H1 (cell line): ENCODE measurements at regions not wholly inside any gene's neighbourhood (a gene's known extent, or its start where the extent isn't known, plus 50 kb on each side); places are given as distances from the start of the nearest gene placed in this dataset.

Experiments
- CTCF ChIA-PET: fragments of 300-600 bp; sonication (Branson Sonifier 250); formaldehyde crosslinking; loops from one replicate; lab custom pipeline; 2021; ENCODE audit not compliant: partially characterized antibody; lab: Charles Lee
- POLR2A ChIA-PET: fragments of 300-600 bp; sonication (Branson Sonifier 250); formaldehyde crosslinking; loops from one replicate; lab custom pipeline; 2021; ENCODE audit warnings: inconsistent platforms; ENCODE audit not compliant: partially characterized antibody; lab: Charles Lee
- DNase-seq, 2 experiments: peaks; one replicate each; pipeline versions ENCODE4 v3.0.0 to v3.0.0-alpha.2; 2010 to 2022; ENCODE audit warnings: low spot score in 2 of 2, low read depth in 1 of 2, mixed read lengths in 1 of 2
- FAIRE-seq: peaks from 2 replicates; lab custom pipeline; 2011; peaks lifted over from hg19 to GRCh38; lab: Jason Lieb, UNC
- H2AFZ ChIP-seq: 2 replicates; pipeline ENCODE4 v1.8.1; 2012; ENCODE audit warnings: low read length, inconsistent platforms
- H2AK5ac ChIP-seq: 2 replicates; pipeline ENCODE4 v1.6.1; 2013; ENCODE audit warnings: low read depth, low read length
- H2BK120ac ChIP-seq: replicated peaks from 2 replicates; pipeline ENCODE3; 2013; ENCODE audit warnings: low read depth, low read length, inconsistent platforms
- H2BK12ac ChIP-seq: 2 replicates; pipeline ENCODE4 v1.6.1; 2013; ENCODE audit warnings: low read depth, low read length
- H2BK15ac ChIP-seq: 2 replicates; pipeline ENCODE4 v1.6.1; 2013; ENCODE audit warnings: low read length
- H2BK20ac ChIP-seq: 2 replicates; pipeline ENCODE4 v1.6.1; 2013; ENCODE audit warnings: low read length
- H2BK5ac ChIP-seq: 2 replicates; pipeline ENCODE4 v1.6.1; 2013; ENCODE audit warnings: low read depth, low read length
- H3K14ac ChIP-seq: 2 replicates; pipeline ENCODE4 v1.6.1; 2013; ENCODE audit warnings: inconsistent platforms; ENCODE audit not compliant: insufficient read length
- H3K18ac ChIP-seq: 2 replicates; pipeline ENCODE4 v1.6.1; 2013; ENCODE audit warnings: low read length; ENCODE audit errors: extremely low read depth
- H3K23ac ChIP-seq: 2 replicates; pipeline ENCODE4 v1.6.1; 2013; ENCODE audit warnings: inconsistent platforms; ENCODE audit not compliant: insufficient read length
- H3K23me2 ChIP-seq: 2 replicates; pipeline ENCODE4 v1.6.1; 2013; ENCODE audit warnings: low read depth, low read length
- H3K27ac ChIP-seq: 2 replicates; pipeline ENCODE4 v1.6.1; 2011; ENCODE audit warnings: low read depth, low read length, inconsistent platforms
- H3K27me3 ChIP-seq, 4 experiments: replicated peaks in 1 of 4; 1 replicate in 1 of 4; 2 replicates in 3 of 4; pipeline versions ENCODE4 v1.6.1 to v1.8.1; 2011 to 2013; ENCODE audit warnings: low read length in 3 of 4, mild to moderate bottlenecking in 3 of 4, inconsistent platforms in 2 of 4, mixed read lengths in 2 of 4, moderate library complexity in 1 of 4; ENCODE audit not compliant: control insufficient read depth in 3 of 4, insufficient read depth in 3 of 4; ENCODE audit errors: extremely low read depth in 1 of 4
- H3K36me3 ChIP-seq, 4 experiments: 2 replicates each; pipeline versions ENCODE4 v1.6.1 to v1.8.1; 2011 to 2013; ENCODE audit warnings: mild to moderate bottlenecking in 4 of 4, low read length in 3 of 4, moderate library complexity in 2 of 4, control low read depth in 1 of 4, inconsistent platforms in 1 of 4; ENCODE audit not compliant: insufficient read depth in 4 of 4, control insufficient read depth in 2 of 4
- H3K4ac ChIP-seq: replicated peaks from 2 replicates; pipeline ENCODE3; 2013; ENCODE audit warnings: low read length, low read depth, mixed read lengths, inconsistent platforms; ENCODE audit not compliant: insufficient read length
- H3K4me1 ChIP-seq, 4 experiments: replicated peaks in 1 of 4; 1 replicate in 1 of 4; 2 replicates in 3 of 4; pipeline versions ENCODE4 v1.6.1 to v1.8.1; 2011 to 2013; ENCODE audit warnings: low read length in 3 of 4, inconsistent platforms in 2 of 4, mixed read lengths in 1 of 4; ENCODE audit not compliant: insufficient read depth in 4 of 4, control insufficient read depth in 3 of 4
- H3K4me2 ChIP-seq, 2 experiments: 2 replicates each; pipeline versions ENCODE4 v1.6.1 to v1.8.1; 2011 to 2013; ENCODE audit warnings: low read depth in 2 of 2, low read length in 2 of 2, control low read depth in 1 of 2, inconsistent platforms in 1 of 2, mild to moderate bottlenecking in 1 of 2; ENCODE audit not compliant: insufficient read depth in 1 of 2
- H3K4me3 ChIP-seq, 4 experiments: fragments of 200-600, 300-600 bp in 1 of 4; sonication (generic), shearing (Covaris generic), sonication (Bioruptor Twin) in 1 of 4; 2 replicates each; pipeline versions ENCODE4 v1.5.1 to v1.8.1; 2011 to 2016; ENCODE audit warnings: low read length in 4 of 4, low read depth in 3 of 4, control low read depth in 2 of 4, inconsistent platforms in 2 of 4, mild to moderate bottlenecking in 2 of 4, mixed read lengths in 1 of 4, moderate library complexity in 1 of 4; ENCODE audit not compliant: insufficient read depth in 2 of 4; ENCODE audit errors: extremely low read depth in 1 of 4
- H3K56ac ChIP-seq: replicated peaks from 2 replicates; pipeline ENCODE3; 2013; ENCODE audit warnings: low read depth, mild to moderate bottlenecking, mixed read lengths, low read length, inconsistent platforms; ENCODE audit not compliant: insufficient read length
- H3K79me1 ChIP-seq: 2 replicates; pipeline ENCODE4 v1.6.1; 2013; ENCODE audit warnings: low read depth, low read length, control low read depth
- H3K79me2 ChIP-seq, 2 experiments: 2 replicates each; pipeline versions ENCODE4 v1.6.1 to v1.8.1; 2012 to 2013; ENCODE audit warnings: low read length in 2 of 2, mild to moderate bottlenecking in 2 of 2, inconsistent platforms in 1 of 2; ENCODE audit not compliant: insufficient read depth in 2 of 2, control insufficient read depth in 1 of 2
- H3K9ac ChIP-seq, 4 experiments: replicated peaks in 1 of 4; 1 replicate in 1 of 4; 2 replicates in 3 of 4; pipeline versions ENCODE4 v1.6.1 to v1.8.1; 2011 to 2013; ENCODE audit warnings: low read depth in 3 of 4, low read length in 3 of 4, control low read depth in 2 of 4, mild to moderate bottlenecking in 2 of 4, moderate library complexity in 2 of 4, inconsistent platforms in 1 of 4; ENCODE audit errors: extremely low read depth in 1 of 4
- H3K9me3 ChIP-seq, 2 experiments: 2 replicates each; pipeline versions ENCODE4 v1.6.1 to v1.8.1; 2012 to 2013; ENCODE audit warnings: mild to moderate bottlenecking in 2 of 2, moderate library complexity in 2 of 2, control low read depth in 1 of 2, inconsistent platforms in 1 of 2, low read depth in 1 of 2, low read length in 1 of 2, mixed read lengths in 1 of 2; ENCODE audit not compliant: insufficient read depth in 2 of 2
- H4K20me1 ChIP-seq, 2 experiments: replicated peaks in 1 of 2; 2 replicates each; pipeline versions ENCODE3 to v1.8.1; 2011 to 2013; ENCODE audit warnings: inconsistent platforms in 2 of 2, low read length in 2 of 2, mild to moderate bottlenecking in 1 of 2; ENCODE audit not compliant: insufficient read depth in 2 of 2, control insufficient read depth in 1 of 2
- H4K5ac ChIP-seq: 2 replicates; pipeline ENCODE4 v1.6.1; 2013; ENCODE audit warnings: low read length, low read depth, mixed read lengths, inconsistent platforms; ENCODE audit not compliant: insufficient read length
- H4K8ac ChIP-seq: 2 replicates; pipeline ENCODE4 v1.8.0; 2013; ENCODE audit warnings: mild to moderate bottlenecking, moderate library complexity, low read length, inconsistent platforms; ENCODE audit not compliant: insufficient read depth; ENCODE audit errors: extremely low read depth
- H4K91ac ChIP-seq: replicated peaks from 2 replicates; pipeline ENCODE3; 2013; ENCODE audit warnings: low read length, mixed read lengths, inconsistent platforms; ENCODE audit not compliant: insufficient read length
- ATF2 ChIP-seq: IDR thresholded peaks from 2 replicates; pipeline ENCODE4 v1.6.1; 2012; ENCODE audit warnings: low read length, inconsistent platforms
- CBX5 ChIP-seq: fragments of 300-800, 300-1000 bp; sonication (generic); IDR thresholded peaks from 2 replicates; pipeline ENCODE4 v1.7.1; 2016; ENCODE audit warnings: antibody characterized with exemption, low read length, low read depth
- CEBPB ChIP-seq: IDR thresholded peaks from 2 replicates; pipeline ENCODE4 v1.6.1; 2012; ENCODE audit warnings: low read depth, low read length
- KDM1A ChIP-seq: fragments of 200-600, 300-600 bp; sonication (generic); IDR thresholded peaks from 2 replicates; pipeline ENCODE4 v1.7.1; 2016; ENCODE audit warnings: mild to moderate bottlenecking, low read length, borderline replicate concordance
- MAFK ChIP-seq: IDR thresholded peaks from 2 replicates; pipeline ENCODE4 v1.6.1; 2012; ENCODE audit warnings: low read depth, mild to moderate bottlenecking, improper control_type of control experiment, low read length
- POU5F1 ChIP-seq: IDR thresholded peaks from 2 replicates; pipeline ENCODE4 v1.6.1; 2011; ENCODE audit warnings: low read depth, mild to moderate bottlenecking, low read length, moderate library complexity
- RAD21 ChIP-seq, 2 experiments: IDR thresholded peaks in 1 of 2; conservative IDR thresholded peaks in 1 of 2; 2 replicates each; pipeline ENCODE4 v1.6.1; 2011; ENCODE audit warnings: low read depth in 2 of 2, low read length in 2 of 2, improper control_type of control experiment in 1 of 2, inconsistent platforms in 1 of 2, mild to moderate bottlenecking in 1 of 2, moderate library complexity in 1 of 2
- SRF ChIP-seq: IDR thresholded peaks from 2 replicates; pipeline ENCODE4 v1.6.1; 2011; ENCODE audit warnings: mild to moderate bottlenecking, low read depth, low read length, moderate library complexity
- YY1 ChIP-seq: IDR thresholded peaks from 2 replicates; pipeline ENCODE4 v1.6.1; 2011; ENCODE audit warnings: low read depth, mild to moderate bottlenecking, low read length
- WGBS, 2 experiments: shearing (Covaris generic) in 1 of 2; methylation state at CpG; one replicate each; pipeline versions ENCODE4 v1.1.6 to v1.1.7; 2013 to 2015; ENCODE audit warnings: low lambda C conversion rate in 2 of 2, mixed read lengths in 2 of 2, inconsistent platforms in 1 of 2, low coverage in 1 of 2, missing lambda C conversion rate in 1 of 2; ENCODE audit not compliant: insufficient replicate concordance in 2 of 2, insufficient coverage in 1 of 2, insufficient read length in 1 of 2; ENCODE audit errors: extremely low coverage in 1 of 2, missing lambda C conversion rate in 1 of 2; 5-methylcytosine and 5-hydroxymethylcytosine counted together

DNA sequence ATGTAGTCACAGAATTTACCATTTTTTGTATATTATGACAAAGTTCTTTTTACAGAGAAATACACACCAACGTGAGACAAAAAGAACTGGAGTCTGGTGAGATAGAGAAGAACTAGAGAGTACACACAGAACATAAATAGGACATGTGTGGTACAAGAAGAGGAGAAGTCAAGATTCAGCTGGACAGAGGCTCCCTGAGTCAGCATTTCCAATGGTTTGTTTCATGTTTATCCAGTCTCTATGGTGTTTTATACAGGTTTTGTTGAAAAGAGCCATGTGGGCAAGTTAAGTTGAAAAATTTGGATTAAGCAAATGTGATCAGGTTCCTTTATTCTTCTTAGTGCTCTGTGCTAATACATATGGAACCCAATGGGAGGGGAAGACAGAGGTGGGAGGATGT, 105.5 kb upstream of the AKR1E2 start:
- ChIA-PET CTCF (interaction anchor here (1.1 to 1.2 kb wide), 2 partner anchors 18 to 46 kb away, joined by 3 to 4 read pairs; no protein-coding TSS in a partner anchor), POLR2A (no interaction called here)
- Histone ChIP-seq H2AK5ac (no peak overlapping the region), H2AFZ (no peak overlapping the region), H3K4me1 (no peaks in the 10 kb centered on the region), H3K9ac (no peak overlapping the region), H3K79me1 (no peaks in the 10 kb centered on the region), H2BK15ac (no peak overlapping the region), H3K27ac (no peak overlapping the region), H3K18ac (no peak overlapping the region), H4K8ac (no peak overlapping the region), H2BK20ac (no peak overlapping the region), H2BK5ac (no peak overlapping the region), H2BK12ac (no peak overlapping the region), H3K14ac (no peak overlapping the region), H3K56ac (no peak overlapping the region), H3K36me3 (no peaks in the 10 kb centered on the region), H2BK120ac (no peak overlapping the region), H3K27me3 (no peaks in the 10 kb centered on the region), H3K4me3 (no peak overlapping the region), H4K5ac (no peak overlapping the region), H4K91ac (no peak overlapping the region), H3K4me2 (no peak overlapping the region), H3K23ac (no peak overlapping the region), H3K79me2 (no peaks in the 10 kb centered on the region), H3K9me3 (no peaks in the 10 kb centered on the region), H3K23me2 (no peaks in the 10 kb centered on the region), H4K20me1 (no peaks in the 10 kb centered on the region), H3K4ac (no peak overlapping the region)
- FAIRE-seq = no peak
- DNase-seq = no peak
- TF ChIP-seq SRF (no peak), CBX5 (no peak), CEBPB (no peak), RAD21 (IDR thresholded peaks at IDR 0.05 in 1 of 2, conservative IDR thresholded peaks at IDR 0.05 in 1 of 2; ENCODE audit: low read depth in 2 of 2, low read length in 2 of 2) (no peak), POU5F1 (no peak), YY1 (no peak), ATF2 (no peak), KDM1A (no peak), MAFK (no peak)
- WGBS, 2 experiments = 100% methylated on average over 1 of the region's 1 CpG; no CpG with 5 or more reads in 1 of the 2 experiments
